Spleen (tissue), 7 donors: ENCODE measurements at regions not wholly inside any gene's neighbourhood (a gene's known extent, or its start where the extent isn't known, plus 50 kb on each side); places are given as distances from the start of the nearest gene placed in this dataset.
A peak's percentile ranks its signal among the peaks of the same experiment; 100 is the strongest.

Source experiments
- CTCF ChIP-seq, 11 experiments: fragments of 200-600 bp in 7 of 11; fragments of 450-650 bp in 4 of 11; sonication (generic) in 4 of 11; IDR thresholded peaks in 8 of 11; conservative IDR thresholded peaks in 3 of 11; 1 replicate in 7 of 11; 2 replicates in 4 of 11; pipeline versions ENCODE4 v1.4.0 to v1.8.0; 2016 to 2021; ENCODE audit warnings: antibody characterized with exemption in 11 of 11, inconsistent platforms in 4 of 11, mild to moderate bottlenecking in 1 of 11
- POLR2A ChIP-seq, 3 donors: fragments of 450-650 bp; IDR thresholded peaks; one replicate each; pipeline ENCODE4 v1.5.1; 2017; ENCODE audit warnings: antibody characterized with exemption in 3 of 3, mild to moderate bottlenecking in 1 of 3
- POLR2AphosphoS5 ChIP-seq, 3 donors: sonication (generic); formaldehyde crosslinking; IDR thresholded peaks; one replicate each; pipeline ENCODE4 v1.5.1; 2017; ENCODE audit warnings: antibody characterized with exemption in 3 of 3
- donor health status: DM: no; HTN: no; CAD: no; lungs with moderate emphysema.
- donor health status: DM: no; HTN: no; CAD: no.
- donor health status: DM: no; HTN: no; CAD: no.

- TF ChIP-seq CTCF (IDR thresholded peaks at IDR 0.05 in 8 of 11, conservative IDR thresholded peaks at IDR 0.05 in 3 of 11) (no peak), POLR2A (IDR thresholded peaks at IDR 0.05) (no peak), POLR2AphosphoS5 (IDR thresholded peaks at IDR 0.05) (peak in 2 of 3 donors; percentile 15 to 39)
Measured at GRCh38 chr10:78407009-78407711, 373.5 kb downstream of the RPS24 start.
